NAMALWA (cell line): ENCODE measurements at regions not wholly inside any gene's neighbourhood (a gene's known extent, or its start where the extent isn't known, plus 50 kb on each side); places are given as distances from the start of the nearest gene placed in this dataset.

Experiments
- DNase-seq: peaks from one replicate; pipeline ENCODE4 v3.0.0-alpha.2; 2015; ENCODE audit warnings: low spot score

DNA sequence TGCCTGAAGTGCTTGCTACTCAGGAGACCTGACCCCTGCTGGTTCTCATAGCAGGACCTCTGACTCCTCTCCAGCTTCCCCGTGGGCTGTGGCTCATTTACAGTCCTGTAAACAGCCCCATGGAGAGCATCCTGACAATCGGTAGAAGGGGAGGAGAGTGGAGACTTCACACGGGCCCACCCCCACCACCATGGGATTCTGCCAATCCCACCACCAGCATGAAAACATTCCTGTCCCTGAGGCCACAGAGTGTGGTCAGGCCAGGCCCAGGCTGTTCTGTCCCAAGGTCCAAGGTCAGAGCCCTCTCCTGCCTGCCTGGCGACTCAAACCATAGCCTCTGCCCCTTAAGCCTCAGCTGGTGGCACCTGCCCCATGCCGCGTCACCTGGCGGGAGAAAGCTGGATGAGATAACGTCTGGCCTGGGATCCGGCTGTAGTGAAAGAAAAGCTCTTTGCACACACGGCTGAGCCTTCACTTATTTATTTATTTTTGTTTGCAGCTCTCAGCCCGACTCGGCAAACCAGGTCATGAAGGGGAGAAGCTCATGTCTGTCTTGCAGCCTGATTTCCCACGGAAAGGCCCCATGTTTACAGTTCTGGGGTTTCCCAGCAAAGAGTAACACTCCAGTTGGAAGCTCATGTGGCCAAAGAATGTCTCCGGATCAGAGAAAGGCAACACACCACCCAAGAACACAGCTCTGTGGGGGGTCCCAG, 293.6 kb upstream of the ZMIZ1 start:
- no peak for DNase-seq

DNA sequence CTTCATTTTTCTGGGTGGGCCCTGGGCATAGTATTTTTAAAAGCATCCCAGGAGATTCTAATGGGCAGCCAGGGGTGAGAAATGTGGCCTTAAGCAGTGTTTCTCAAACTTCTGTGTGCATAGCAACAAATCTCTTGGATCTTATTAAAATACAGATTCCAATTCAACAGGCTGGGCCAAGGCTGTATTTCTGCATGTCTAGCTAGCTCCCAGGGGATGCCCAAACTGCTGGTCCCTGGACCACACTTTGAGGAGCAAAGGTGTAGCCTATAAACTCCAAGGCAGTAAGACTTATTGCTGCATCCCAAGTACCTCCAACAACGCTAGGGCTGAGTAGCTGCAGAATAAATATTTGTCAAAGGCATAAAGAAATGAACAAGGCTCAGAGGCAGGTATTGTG, 292.9 kb upstream of the ZMIZ1 start:
- DNase-seq = no peak

DNA sequence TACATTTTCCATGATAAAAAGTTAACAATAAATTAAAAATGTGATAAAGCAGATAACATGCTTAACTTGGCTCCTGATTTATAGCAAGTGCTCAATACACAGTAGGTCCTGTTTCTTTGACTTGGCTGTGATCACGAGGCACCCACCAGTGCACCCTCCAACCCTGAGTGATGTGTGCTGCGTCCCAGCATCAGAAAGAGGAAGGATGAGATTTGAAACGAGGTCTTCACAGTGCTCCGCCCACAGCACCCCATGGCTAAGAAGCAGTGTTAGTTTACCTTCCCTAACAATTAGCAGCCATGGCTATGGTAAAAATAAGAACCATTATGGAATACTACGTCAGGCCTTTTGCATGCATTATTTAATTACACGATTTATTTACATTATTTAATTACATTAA, 292.0 kb upstream of the ZMIZ1 start:
- no peak for DNase-seq

DNA sequence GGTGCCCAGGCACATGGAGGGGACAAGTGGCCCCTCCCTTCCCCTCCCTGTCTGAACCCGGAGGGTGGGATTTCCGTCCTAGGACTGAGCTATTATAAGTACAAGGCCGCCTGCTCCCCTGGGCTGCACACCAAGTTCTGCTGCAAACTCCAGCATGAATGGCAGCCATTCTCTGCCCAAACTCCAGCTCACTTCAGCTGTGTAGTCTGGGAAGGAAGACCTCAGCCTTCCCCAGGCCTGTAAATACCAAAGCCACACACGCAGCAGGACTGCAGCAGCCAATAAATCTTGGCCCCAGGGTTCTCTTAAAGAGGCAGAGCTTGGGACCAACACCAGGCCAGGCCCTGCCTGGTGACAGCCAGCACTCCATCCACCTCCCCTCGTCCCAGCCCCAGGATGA, 291.3 kb upstream of the ZMIZ1 start:
- DNase-seq = no peak

DNA sequence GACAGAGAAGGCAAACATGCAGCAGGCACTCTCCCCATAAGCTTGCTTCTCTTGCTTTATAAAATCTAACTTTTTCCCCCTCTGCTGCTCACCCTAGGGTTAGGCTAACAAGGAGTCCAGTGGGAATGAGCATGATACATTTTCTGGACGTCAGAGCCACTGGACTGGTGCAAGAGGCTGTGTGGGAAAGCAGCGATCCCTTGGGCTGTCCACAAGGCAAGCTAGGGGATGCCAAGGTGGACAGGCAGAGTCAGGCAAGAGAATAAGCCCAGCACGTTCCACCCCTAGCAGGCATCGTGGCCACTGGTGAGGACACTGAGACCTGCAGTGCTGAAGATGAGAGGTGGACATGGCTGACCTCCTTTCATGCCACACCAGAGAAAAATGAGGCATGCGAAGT, 290.9 kb upstream of the ZMIZ1 start:
- DNase-seq = no peak

DNA sequence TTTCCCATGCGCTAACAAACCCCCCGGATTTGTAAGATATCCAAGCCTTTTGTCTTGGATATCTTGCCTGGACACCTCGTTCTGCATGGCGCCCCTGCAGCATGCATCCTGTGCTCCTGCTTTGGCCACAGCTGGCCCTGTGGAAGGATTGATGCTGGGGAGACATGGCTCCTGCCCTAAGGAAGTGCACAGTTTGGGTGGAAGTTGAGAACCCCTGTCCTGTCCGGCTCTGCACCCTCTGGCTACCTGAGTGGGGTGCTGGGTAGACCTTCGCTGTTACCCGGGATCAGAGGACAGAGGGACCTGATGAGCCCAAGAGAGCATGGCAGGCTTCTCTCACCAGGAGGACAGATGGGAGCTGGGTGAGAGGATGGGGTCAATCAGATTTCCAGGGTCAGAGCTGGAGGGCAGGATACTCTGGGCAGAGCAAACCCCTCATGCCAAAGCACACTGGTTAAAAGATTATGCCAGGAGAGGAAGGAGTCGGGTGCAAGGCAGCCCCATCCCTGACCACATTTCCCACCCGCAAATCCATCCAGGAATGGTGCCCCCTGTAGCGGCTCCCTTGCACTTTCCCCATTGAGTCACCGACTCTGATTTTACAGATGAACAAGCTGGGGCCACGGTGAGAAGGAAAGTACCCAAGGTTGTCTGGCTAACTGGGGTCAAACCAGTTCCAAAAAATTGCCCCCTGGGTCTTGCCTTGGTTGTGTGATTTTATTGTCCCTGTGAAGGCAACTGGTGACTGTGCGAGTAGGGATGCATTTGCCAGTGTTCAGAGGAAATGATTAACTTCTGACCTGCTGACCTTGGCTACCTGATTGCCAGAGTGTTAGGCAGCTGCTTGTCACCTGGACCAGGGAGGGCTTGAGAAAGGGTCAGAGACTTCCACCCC, 290.1 kb upstream of the ZMIZ1 start:
- no peak for DNase-seq

DNA sequence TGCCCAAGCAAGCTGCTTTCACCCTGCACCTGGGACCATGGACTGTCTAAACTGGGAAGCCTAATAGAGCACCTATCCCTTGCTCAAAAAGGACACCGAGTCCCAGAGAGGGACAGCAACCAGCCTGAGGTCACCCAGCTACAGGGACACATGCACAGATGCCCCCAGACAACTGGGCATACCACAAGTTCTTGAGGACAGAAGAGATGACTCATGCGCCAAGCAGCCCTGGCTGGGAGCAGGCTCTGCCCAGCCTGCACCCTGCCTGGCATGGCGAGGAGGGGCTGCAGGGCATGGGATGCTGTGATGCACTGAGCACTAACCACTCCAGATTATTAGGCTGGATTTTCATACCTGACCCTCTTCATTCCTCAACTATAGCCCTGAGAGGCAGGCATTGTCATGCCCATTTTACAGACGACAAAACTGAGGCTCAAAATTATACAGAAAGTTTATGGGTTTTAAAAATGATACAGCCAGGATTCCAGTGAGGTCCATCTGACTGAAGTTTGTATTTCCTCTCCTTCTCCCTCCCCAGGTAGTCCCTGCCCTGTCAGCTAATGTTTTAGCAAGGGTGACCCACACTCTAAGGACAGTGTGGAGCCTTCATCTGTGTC, 289.3 kb upstream of the ZMIZ1 start:
- DNase-seq = no peak

DNA sequence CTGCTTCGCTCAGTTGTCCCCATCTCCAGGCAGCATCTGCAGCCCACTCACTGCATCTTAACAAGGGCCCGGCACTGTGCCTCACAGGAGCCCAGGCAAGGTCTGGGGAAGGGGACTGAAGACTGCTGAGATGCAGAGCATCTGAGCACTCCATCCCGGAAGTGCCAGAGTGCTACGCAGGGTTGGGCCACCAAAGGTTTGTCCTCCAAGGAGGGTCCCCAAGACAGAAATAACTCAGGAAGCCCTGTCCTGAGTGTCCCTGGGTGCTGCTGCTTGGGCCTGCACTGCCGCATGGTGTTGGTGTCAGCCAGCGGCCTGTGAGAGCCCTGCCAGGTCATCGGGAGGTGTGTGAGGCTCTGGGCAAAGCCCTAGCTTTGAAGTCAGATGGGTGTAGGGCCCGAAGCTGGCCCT, 288.2 kb upstream of the ZMIZ1 start:
- DNase-seq = no peak

DNA sequence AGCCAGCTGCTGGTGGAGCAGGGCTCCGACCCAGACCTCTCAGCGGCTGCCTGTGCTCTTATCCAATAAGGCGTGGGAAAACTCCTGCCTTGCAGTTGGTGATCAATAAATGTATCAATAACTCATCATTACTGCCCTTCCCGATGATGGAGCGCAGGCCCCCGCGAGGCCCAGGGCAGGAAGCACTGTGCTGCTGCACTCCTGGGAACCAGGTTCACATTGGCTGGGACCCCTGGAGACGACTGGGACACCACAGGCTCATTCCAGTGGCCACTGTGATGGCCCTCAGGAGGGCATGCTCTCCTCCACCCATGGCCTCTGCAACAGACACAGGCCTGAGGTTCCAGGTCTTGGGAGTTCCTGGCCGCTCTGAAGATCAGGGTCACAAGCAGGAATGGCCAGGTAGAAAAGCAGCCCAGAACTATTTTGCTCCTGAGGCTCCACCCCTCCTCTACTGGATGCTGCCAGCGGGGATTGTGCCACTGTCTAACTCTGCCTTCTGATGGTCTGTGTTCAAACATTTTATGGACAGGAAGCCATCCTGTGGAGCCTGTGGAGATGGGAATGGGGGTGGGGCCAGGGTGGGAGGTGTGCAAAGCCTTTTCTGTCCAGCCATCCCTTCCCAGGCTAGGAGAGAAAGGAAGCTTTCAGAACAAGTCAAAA, 287.4 kb upstream of the ZMIZ1 start:
- DNase-seq = no peak

DNA sequence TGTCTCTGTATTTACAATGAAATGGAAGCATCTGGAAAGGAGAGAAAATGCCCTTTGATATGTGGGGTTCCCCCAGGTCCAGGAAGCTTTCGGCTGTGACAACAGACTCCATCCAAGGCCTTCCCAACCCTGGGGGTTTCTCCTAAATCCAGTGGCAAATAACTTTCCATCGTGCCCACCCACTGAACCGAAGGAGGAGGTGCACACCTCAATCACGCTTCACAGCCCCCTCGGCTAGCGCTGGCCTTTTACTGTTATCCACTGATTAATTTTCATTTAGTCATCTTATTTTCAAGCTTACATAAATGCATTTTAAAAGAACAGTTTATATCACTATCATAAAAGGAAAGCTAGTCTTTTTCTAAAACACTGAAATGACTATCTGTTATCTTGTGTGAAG, 286.8 kb upstream of the ZMIZ1 start:
- DNase-seq = no peak

DNA sequence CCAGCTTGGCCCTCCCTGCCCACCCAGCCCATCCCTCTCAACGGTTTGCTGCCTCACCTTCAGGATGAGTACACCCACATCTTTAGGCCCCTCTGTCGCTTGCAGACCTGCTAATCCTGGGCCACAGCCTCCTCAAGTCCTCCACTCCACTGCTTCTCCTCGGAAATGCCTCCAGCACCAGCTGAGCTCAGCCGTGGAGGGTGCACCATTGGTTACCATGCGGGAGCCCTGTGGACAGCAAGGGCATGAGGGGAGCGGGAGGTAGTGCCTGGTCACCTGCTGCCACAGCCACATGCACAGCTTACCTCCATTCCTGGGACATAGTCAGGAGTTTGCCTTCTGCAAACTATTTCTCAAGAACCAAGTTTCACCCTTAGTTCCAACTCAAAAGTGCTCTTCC, 286.3 kb upstream of the ZMIZ1 start:
- no peak for DNase-seq

DNA sequence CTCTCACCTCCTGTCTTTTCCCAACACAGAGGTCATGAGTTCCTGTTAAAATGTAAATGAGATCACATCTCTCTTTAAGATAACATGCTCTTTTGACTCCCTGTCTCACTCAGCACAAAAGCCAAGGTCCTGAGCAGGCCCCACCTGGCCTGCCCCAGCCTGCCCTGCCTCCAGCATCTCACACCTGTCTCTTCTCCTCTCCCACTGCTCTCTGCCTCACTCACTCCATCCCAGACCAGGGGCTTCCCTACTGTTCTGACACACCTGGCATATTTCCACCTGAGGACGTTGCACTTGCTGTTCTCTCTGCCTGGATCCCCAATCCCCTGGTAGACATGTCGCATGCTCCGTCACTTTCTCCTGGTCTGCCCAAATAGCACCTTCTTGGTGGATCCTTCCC, 285.0 kb upstream of the ZMIZ1 start:
- DNase-seq = no peak

DNA sequence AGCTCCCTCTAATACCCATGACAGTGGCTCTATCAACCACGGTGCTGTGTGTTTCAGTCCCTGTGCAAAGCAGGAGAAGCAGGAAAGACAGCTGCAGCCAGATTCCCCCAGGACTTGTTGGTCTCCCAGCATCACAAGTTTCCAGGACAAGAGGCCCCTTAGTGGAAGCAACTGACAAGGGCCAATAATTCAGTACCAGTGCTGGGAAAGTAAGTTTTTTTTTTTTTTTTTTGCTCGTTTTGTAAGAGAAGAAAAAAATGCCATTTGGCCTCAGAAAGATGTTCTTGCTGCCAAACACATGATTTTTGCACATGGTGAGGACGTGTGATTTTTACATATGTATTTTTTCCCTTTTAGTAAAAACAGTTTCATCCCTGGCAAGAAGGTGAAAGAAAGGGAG, 284.2 kb upstream of the ZMIZ1 start:
- no peak for DNase-seq

DNA sequence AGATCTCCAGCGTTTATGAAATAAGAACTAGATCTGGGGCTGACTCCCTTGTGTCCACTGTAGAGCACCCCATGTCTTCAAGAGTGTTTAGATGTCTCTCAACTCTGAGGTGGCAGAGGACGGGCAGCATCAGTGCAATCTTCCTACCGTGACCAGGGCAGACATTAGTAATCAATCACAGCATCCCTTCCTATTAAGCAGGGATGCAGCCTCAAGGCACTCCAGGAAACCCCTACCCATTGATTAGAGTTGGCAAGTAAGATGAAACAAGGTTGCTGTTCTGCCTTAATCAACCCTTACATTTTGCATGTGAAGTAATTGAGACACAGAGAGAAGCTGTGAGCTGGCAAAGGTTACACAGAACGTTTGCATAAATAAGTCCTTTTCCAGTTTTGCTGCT, 283.7 kb upstream of the ZMIZ1 start:
- no peak for DNase-seq

DNA sequence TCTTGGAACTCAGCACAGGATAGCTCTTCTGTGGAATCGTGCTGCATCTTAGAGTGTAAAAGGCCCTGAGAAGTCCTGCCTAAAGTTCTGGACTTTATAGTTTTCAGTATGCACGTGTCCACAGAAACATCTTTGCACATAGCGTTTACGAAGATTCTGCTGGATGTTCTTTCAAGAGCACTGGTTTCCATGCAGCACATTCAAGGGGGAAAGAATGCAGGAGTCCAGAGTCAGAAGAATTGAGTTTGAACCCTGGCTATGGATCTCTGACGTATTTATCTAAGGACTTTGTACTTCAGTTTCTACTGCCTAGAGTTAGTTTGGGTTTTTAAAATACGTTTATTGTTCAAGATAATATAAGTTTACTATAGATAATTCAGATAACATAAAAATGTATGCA, 282.8 kb upstream of the ZMIZ1 start:
- no peak for DNase-seq

DNA sequence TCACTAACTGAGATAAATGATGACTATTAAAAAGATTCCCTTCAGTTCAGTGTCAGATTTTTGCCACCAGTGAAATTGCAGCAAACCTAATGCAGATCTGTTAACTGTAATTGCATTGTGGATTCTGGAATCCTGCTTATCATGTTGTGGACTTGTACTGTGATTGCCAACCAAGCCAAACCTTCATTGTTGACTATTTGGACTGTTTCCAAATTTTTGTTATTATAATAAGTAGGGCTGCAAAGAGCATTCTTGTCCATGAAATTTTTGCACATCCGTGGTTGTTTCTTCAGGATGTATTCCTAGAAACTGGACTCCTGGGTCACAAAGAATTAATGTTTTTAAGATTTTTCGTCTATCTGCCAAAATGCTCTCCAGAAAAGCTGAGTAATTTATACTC, 281.6 kb upstream of the ZMIZ1 start:
- no peak for DNase-seq

DNA sequence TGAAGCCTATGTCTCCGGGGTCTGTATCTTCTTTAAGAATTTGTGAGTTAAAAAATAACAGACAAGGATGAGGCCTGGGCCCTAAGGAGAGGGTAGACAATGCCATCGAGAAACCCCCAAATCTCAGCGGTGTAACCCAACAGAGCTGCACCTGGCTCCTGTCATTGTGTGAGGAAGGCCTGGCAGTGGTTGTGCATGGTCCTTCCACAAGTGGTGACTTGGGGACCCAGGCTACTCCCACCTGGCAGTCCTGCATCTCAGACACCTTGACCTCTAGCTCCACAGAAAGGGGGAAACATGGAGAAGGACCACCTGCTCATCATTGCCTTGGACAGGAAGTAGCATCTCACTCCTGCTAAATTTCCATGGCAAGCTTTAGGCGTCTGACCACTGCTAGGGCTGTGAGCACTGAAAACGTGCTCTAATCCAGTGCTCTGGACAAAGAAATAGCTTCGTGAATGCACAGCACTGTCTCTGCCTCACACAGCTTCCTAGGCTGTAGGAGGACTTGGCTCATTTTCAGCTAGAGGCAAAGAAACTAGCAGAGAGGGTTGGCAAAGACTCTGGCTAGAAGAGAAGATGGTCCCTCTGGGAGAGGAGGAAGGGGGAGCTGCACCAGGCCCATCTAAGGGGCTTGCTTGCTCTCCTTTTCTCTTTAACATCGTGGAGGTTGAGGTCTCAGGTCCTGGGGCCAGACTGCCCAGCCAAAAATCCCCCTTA, 273.9 kb upstream of the ZMIZ1 start:
- no peak for DNase-seq

DNA sequence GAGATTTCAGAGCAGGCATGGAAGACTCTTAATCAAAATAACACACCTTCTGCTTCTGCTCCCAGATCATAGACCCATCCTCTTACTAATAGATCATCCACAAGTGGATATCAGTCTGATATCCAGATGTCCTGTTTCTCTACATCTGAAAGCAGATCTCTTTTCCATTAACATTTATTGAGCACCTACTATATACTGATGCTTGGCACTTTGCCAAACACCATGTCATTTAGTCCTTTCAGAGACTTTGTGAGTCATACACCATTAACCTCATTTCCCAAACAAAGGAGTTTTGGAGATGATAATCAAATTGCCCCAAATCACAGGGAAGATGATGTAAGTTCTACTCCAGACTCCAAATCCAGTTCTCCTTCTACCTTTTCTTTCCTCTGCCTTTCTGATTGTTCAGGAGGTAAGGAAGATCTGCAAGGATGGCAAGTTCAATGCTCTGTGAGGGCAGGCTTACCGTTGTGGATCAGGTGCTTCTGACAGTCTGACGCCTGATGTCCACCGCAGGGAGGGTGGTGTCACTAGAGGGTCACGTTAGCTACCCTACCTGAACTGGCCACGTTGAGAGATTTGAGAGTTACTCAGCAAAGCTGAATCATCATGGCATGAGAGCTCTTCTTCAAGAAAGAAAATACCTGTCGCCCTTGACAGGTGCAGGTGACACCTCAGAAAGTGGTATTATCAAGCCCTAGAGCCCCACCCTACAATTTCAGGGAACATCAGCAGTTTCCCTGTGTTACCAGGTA, 269.6 kb upstream of the ZMIZ1 start:
- DNase-seq = no peak

DNA sequence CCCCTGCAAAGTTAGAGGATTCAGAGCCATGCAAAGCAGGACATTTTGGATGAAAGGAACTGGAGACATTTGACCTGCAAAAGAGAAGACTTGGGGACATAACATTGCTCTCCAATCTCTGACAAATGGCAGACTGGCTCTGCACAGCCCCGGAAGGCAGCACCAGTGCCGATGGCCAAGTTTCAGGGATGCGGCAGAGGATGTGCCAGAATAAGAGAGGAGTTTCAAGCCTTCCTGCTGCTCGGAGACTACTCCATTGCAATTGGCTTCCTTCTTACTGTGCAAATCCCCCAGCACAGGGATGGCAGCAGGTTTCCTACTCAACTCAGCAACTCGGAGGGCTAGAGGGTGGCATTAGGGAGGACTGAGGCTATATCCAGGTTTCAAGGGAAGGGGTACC, 268.8 kb upstream of the ZMIZ1 start:
- DNase-seq = no peak

DNA sequence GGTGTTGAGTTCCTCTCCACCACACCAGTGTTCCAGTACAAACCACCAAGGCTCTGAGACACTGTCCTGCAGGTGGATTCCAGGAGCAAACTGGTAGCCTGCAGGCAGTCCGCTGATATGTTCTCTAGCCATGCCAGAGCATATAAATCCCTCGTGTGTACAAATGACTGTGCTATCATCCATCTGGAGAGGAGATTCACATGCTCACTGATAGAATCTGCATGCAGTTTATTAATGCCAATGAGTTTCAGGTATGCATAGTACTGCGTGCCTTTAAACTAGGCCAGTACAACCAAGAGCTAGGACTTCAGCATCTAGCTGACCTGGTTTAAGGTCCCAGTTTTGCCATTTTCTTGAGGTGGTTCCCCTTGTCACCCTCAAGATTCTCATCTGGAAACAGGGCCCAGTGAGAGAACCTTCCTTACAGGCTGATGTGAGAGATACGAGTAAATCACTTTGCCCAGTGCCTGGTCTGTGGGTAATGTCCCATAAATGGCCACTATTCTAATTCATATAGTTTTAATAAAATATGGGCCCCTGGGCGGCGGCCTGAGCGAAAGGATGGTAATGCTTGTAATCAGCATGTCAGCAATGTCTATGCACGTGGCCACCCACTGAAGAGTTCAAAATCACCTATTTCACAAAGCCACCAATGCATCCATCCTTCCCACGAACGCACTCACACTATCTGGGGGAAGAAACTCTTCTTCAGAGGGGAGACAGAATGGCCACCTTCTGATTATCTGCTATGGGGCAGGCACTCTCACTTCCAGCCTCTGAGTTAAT, 268.0 kb upstream of the ZMIZ1 start:
- DNase-seq = no peak
